Stimulated activated naive CD4-positive, alpha-beta T cell (primary cell): ENCODE measurements at regions not wholly inside any gene's neighbourhood (a gene's known extent, or its start where the extent isn't known, plus 50 kb on each side); places are given as distances from the start of the nearest gene placed in this dataset.

Source experiments
- DNase-seq, 6 experiments: peaks; one replicate each; lab custom pipeline; 2025; lab: John Stamatoyannopoulos, UW

DNA sequence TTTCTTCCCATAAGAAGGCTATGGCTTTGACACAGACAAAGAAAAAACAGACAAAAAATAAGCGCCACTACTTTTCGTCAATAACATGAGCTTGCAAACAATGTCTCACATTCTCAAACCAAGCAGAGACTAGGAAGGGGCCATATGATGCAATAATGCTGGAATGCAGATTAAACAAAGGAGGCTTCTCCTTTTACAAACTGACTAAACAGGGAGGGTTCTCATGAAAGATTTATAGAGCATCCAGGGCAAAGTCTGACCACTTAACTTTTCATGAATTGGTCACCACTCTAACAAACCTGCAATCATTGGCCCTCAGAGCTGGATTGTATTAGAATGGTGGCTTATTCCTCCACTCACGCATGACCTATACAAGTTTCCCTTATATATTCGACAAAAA is 663.3 kb upstream of the CHAC2 start:
- DNase-seq = no peak

DNA sequence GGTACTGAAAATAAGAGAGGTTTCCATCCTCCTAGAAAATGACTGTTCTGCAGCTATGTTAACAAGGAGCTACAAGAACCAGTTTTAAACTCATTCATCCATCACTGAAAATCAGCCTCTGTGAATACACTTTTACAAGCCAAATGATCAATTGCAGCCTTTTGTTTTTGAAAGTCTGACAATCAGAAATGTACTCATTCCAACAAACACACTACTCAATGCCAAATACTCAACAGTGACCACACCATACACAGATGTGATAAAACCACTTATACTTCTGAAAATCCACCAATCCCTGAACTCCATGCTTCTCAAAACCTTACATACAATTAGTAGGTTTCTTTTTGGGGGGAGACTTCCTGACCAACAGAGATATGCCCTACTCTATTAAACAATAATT is 663.9 kb upstream of the CHAC2 start:
- DNase-seq = no peak

DNA sequence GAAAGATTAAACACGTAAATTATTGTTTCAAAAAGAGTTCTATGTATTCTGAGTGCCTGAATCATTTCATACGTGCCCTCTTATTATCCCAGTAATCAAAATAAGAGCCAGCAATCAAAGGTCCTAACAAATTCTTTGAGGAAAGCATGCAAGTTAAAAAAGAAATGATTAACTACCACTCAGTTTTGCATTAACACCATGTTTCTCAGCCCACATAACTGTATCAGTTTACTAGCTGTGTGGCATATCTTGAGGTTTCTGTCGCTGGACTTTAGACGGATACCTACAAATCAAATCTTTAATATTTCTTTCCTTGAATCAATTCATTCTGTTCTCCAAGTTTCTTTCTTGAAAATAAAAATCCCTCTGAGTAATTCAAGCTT is 668.9 kb upstream of the CHAC2 start:
- no peak for DNase-seq

DNA sequence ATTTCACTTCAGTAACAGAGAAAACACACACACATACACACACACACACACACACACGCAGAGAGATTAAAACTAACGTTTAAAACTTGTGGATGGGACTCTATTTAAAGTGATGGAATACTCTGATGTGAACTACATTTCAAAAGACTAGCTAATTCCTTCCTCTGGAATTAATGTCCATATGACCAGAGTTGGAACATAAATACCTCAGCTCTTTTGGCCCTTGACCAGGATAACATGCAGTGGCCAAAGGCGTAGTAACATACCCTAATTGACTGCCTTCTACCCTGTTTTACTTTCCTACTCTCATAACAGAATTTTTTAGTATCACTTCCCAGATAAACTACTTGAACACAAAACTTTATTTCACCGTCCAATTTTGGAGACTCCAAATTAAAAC is 671.3 kb upstream of the CHAC2 start:
- DNase-seq = no peak

DNA sequence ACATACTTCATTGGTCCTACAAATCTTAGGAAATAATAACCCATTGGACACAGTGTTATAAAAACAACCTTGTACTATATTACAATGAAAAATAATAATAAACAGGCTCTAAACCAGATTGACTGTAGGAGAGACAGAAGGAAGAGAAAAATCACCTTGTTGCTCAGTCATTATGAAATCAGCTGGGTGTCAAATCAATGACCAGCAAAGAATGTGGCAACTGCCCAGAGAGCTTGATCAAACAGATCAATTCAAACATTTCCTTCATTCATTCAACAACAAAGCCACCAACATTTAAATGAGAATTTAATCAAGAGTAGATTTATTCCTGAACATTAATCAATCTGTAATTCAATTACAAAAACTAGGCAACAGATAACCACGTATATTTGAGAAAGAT is 671.9 kb upstream of the CHAC2 start:
- no peak for DNase-seq

DNA sequence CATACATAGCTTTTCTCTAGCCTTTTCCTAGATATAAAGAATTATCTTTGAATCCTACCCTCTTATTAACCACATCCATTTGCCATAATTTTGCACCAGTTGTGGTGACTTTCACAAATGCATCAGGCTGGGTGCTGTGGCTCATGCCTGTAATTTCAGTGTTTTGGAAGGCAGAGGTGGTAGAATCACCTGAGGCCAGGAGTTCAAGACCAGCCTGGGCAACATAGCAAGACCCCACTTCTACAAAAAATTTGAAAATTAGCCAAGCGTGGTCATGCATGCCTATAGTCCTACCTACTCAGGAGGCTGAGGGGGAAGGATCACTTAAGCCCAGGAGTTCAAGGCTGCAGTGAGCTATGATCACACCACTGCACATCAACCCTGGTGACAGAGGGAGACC is 672.4 kb upstream of the CHAC2 start:
- no peak for DNase-seq

DNA sequence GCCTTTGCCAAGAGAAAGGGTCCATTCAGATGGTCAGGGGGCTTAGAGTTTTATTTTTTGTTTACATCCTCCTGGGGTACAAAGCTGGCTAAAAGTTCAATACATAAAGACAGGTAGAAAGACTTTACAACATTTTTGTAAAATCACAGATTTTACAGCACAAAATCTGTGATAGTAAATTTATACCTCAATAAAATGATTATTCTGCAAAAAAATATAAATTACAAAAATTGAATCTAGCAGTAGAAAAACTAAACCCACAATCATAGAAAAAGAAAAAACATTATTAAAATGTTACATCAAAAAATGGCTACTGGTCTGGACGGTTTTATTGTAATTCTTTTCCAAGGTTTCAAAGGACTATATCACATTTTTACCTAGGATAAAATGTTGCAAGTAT is 674.2 kb upstream of the CHAC2 start:
- no peak for DNase-seq

DNA sequence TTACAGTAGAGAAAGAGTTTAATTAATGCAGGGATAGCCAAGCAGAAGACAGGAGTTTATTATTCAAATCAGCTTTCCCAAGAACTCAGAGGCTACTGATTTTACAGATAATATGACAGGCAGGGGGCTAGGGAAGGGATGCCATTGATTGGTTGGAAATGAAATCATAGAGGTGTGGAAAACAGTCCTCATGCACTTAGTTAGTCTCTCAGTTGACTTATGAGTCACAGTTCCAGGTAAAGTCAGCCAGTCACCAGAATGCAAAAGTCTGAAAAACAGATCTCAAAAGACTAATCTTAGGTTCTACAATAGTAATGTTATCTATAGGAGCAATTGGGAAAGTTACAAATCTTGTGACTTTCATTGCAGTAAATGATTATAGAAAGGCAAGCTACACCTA is 676.4 kb upstream of the CHAC2 start:
- no peak for DNase-seq

DNA sequence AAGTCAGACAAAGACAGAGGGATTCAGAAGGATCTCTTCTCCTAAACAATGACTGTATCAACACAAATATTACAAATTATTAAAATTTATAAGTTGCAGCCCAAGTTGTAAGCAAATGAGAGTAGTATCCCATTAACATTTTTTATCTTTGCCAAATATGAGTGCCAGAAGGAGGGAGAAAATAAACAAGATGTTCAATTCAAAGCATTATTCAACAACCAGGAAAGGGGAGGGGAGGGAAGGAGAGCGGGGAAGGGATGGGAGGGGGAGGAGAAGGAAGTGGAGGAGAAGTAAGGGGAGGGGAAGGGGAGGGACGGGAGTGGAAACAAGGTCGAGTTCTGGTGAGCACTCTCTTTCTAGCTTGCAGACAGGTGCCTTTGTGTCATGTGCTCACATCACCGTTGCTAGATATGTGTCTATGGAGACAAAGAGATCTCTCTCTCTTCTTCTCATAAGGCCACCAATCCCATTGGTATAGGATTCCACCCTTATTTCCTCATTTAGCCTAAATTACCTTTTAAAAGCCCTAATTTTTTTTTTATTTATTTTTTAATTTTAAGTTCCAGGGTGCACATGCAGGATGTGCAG is 679.6 kb upstream of the CHAC2 start:
- no peak for DNase-seq

DNA sequence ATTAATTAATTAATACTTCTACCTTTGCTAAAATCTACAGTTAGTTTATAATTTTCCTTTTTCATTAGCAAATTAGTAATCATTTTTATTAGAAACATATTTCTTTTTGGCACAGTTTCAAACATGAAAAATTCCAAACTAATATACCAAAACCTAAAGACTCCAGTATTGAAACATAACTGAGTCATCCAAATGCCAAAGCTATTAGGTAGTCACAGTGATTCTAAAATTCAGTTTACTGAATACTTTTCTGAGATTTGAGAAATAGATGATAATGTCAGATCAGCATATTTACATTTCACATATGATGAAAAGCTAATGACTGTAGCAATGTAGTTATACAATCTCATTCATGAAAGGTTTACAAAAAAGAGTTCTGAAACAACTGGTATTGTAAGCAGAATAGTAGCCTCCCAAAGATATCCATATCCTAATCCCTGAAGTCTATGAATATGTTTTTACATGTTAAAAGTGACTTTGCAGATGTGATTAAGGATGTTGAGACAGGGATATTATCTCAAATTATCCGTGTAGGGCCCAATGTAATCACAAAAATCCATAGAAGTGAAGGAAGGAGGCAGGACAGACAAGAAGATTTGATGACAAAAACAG is 680.2 kb upstream of the CHAC2 start:
- DNase-seq = no peak

DNA sequence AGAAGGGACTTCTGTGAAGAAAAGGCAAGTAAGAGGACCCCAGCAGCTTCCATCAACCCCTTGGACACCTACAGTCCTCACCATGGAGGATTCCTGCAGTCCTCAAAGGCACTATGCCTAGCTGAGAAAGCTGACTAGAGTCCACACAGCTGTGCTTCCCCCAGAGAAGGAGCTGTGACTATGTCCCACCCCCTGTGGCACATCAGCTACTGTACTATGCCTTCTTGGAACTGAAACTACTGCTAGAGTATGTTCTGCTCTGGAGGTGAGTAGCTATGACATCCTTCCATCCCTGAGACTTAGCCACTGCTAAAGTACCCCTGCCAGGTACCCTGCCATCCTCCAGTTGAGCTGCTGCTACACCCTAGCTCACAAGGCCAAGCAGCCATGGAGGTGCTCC is 690.2 kb upstream of the CHAC2 start:
- DNase-seq = no peak

DNA sequence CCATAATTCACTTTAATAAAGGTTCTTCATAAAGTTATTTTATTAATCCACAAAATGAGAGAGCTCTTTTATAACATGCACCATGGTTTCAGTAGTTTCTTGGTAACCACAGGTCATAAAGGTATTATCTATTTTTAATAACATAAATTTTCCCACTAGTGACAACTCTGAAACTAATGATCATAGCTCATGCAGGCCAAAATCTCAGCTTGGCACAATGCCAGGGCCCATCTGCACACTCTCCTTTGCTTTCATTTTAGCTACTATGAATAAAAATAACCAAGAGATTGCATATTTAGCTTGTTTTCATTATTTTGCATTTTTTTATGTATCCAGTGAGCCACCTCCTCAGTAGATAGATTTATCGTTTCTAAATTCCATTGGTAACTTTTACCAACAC is 691.8 kb upstream of the CHAC2 start:
- no peak for DNase-seq

DNA sequence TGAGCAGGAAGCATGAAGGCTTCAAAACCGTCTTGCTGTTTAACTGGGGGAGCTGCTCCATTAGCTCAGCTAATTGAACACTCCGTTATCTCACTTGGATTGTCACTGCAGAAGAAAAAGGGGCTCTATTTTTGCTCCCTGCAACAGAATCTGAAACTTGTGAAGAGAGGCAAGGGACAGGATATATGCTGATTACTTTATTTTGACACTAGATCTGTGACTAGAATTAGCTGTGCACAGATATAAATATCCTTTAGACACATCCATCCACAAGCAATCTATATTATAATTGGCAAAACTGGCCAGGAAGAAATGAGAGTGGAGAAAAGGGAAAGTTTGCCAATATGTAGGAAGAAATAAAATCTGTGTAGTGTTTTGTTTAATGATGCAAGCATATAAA is 700.1 kb upstream of the CHAC2 start:
- no peak for DNase-seq

DNA sequence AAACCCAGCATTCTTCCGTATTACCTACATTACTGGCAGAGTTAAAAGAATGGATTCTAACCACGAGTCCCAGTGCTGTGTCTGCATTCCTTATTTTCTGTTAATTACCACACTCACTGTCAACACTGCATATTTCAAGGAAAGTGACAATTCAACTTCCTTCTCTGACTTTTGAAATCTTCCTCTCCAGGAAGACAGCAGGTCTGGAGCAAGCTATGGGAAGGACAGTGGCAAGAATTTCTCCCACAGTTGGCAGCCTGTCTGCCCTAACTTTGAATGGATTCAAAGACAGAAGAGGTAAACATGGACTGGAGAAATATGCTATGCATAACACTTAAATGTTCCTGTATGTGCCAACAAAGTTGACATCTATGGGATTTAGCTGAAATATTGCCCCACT is 700.5 kb upstream of the CHAC2 start:
- no peak for DNase-seq

DNA sequence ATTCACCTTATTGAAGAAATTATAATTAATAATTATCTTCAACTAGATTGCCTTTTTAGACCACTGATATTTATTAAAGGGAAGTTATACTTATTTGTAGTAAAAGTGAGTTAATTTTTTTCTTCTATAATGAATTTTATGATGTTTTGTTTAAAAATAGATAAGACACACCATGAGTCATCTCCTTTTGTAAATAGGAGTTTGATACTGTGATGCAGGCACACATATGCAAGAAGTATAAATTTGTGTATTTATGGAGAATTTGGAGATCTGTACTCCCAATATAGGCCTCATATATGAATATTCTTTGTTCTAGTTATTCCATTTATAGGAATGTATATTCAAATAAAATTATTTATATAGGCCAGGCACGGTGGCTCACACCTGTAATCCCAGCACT is 703.5 kb upstream of the CHAC2 start:
- no peak for DNase-seq

DNA sequence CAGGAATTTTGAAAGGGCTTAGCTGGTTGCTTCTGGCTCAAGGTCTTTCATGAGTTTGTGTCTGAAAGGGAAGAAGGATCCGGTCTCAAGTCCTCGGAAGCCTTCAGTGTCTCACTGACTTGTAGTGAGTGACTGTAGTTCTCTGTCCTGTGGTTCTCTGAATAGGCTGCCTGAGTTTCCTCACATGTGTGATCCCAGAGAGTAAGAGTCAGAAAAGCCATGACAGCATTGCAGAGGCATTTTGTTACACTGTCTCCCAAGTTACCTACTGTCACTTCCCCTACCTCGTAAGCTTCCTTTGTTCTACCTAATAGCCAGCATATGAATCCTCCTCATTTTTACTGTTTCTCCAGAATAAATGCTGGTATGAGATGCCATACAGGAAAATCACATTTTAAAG is 709.1 kb upstream of the CHAC2 start:
- DNase-seq = no peak

DNA sequence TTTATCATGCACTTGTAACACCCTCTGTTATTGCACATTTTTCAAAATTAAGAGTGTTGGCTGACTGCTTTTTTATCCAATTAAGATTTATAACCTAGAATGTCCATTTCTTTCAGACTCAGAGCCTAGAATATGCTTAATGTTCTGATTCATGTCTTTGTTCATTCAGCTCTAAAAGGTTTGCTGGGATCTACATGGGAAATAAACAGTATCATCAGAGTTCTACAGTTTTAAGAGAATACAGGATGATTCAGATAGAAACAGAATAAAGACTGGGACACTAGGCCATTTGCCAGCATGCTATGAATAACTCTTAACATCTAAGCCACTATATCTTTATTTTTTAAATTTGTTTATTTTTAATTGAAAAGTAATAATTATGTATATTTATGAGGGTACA is 713.7 kb upstream of the CHAC2 start:
- no peak for DNase-seq

DNA sequence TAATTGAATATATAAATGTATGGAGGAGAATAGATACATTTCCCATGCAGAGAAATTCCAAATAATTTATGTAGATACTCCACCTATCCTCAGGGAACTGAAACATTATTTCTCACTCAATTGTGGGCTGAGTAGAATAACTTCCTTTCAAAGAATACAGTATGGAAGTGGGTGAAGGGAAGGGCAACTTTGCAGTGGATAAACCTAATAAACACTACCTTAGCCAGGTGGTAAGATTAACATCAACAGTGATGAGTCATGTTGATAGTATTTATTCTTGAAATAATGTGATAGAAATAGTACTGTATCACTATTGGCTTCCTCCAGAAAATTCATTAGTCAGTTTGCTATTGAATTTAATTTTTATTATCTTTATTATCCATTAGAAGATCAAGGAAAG is 716.4 kb upstream of the CHAC2 start:
- DNase-seq = no peak

DNA sequence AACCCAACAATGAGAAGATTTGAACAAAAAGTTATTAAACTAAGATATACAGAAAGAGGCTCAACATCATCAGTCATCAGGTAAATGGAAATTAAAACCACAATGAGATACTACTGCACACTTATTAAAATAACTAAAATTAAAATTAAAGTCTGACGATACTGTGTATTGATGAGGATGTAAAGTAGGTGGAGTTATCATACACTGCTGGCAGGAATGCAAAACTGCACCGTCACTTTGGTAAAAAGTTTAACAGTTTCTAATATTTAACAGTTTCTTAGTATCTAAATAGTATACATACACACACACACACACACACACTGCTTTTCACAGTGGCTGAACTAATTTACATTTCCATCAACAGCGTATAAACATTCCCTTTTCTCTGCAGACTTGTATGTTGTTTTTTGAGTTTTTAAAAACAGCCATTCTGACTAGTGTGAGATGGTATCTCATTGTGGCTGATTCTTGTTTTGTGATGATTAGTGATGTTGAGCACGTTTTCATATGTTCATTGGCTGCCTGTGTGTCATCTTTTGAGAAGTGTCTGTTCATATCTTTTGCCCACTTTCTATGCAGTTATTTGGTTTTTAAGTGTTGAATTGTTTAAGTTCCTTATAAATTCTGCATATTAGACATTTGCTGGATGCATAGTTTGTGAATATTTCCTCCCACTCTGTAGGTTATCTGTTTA is 726.9 kb upstream of the CHAC2 start:
- no peak for DNase-seq

DNA sequence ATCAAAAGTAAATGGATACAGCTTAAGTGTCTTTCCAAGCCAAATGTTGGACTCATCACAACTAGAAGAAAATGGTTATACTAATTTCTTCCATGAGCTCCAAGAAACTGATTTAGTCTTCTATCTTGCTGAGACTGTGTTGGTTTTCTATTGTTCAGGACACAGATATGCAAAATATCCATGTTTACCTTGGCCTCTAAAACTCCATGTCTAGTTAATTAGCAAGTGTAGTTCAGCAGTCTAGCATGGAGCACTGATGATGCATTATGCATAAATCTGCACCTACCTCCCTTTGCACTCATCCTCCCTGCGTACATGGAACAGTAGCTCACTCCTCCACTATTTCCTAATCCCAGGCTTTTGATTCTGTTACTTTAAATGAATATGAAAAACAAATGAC is 731.4 kb upstream of the CHAC2 start:
- no peak for DNase-seq

DNA sequence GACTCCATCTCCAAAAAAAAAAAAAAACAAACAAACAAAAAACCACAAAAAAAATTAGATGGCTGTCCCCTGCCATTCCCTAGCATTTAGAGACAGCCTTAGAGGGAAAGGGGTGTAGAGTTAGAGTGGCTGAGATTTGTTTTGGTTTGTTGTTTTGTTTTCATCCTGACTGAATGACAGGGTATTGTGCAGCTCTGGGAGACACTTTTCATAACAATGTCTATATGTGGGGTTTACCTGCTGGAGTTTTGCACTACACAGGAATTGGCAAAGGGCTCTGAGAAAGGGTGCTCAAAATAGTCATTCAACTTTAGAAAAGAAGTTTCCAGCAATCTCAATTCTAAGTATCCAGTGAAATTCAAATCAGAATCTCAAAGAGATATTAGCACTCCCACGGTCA is 732.5 kb upstream of the CHAC2 start:
- no peak for DNase-seq

DNA sequence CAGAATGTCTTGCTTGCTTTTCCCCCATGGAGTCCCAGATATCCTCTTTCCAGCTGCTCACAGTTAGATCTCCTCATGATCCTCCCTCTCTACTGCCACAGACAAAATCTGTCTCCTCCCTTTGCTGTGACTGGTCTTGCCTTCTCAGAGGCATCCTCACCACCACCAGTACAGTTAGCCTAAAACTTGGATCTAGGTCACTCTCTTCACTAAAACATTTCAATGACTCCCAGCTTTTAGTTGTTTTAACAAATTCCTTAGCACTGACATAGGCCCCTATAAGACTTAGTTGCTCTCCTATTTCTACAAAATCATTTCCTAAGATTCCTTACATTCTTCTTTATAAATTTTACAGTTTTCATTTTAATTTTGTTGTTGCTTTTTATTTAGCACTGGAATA is 734.2 kb upstream of the CHAC2 start:
- no peak for DNase-seq

DNA sequence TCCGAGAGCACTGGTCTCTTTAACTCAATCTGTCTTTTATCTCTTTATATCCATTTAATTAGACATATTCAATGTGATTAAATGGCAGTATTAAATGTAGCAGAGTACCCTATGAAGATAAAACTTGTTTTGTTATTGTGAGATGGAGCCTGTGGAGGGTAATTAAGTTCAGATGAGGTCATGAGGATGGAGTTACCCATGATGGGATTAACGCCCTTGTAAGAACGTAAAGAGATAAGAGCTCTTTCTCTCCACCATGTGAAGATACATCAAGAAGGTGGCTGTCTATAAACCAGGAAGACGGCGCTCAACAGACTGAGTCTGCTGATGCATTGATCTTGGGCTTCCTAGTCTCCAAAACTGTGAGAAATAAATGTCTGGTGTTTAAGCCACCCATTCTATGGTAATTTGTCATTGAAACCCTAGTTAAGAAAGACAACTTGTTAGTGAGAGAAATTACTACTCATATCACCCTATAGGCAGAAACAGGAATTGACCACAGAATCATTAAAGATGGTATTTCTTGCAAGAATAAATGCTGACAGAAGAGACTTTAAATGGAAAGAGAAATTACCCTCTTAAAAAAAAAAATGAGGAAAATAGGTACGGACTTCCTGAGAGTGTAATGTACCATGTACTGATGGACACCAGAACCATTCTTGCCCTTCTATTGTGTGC is 738.7 kb upstream of the CHAC2 start:
- no peak for DNase-seq
